GM21786 (cell line): ENCODE measurements at regions not wholly inside any gene's neighbourhood (a gene's known extent, or its start where the extent isn't known, plus 50 kb on each side); places are given as distances from the start of the nearest gene placed in this dataset.
"Not testable (repeated sequence)": the region's sequence is repeated elsewhere in the genome, so short reads cannot be mapped to it uniquely, and the experiment has no call there.

Experiments
- ATAC-seq: cut with Tn5 transposase; IDR thresholded peaks from one replicate; pipeline ENCODE4 v1.9.1; 2021; ENCODE audit not compliant: unreplicated experiment

DNA sequence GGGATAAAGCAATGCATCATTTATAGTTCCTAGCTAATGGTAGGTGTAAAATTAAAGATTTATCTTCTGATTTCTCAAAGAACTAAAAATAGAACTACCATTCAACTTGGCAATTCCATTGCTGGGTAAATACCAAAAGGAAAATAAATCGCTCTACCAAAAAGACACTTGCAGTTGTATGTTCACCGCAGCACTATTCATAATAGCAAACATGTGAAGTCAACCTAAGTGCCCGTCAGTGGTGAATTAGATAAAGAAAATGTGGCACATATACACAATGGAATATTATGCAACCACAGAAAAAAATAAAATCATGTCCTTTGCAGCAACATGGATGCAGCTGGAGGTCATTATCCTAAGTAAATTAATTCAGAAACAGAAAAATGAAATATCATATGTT is 192.8 kb upstream of the ADRA1D start:
- ATAC-seq: no peak

DNA sequence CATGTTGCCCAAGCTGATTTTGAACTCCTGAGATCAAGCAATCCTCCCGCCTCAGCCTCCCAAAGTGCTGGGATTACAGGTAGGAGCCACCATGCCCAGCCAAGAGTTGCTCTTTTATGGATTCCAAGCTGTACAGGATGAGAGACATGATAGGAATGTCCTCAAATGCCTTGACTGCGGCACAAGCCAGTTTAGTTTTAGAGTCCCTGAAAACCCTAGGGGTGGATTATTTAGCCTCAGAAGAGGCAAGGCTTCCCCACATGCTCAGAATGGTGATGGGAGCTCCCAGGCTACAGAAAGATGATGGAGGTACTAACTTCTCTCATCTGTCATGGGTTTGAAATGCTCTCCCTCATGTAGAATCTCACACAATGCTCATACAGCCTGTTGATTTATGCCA is 192.1 kb upstream of the ADRA1D start:
- no peak for ATAC-seq

DNA sequence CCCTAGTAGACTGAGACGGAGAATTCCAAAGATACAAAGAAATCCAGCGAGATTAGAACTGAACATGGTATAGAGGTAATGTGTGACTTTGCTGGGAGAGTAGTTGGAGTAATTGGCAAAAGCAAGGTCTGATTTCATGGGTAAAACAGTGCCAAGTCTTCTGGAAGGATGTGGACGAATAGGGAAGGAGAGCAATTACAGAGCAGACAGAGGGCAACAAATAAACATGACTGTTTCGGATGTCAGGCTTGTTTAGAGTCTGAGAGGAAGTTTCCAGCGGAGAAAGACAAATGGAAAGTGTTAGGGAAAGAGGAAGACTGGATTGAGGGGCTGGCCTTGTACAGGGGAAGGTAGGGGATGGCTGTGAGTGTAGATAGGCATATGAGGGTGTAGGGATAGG is 190.4 kb upstream of the ADRA1D start:
- ATAC-seq: no peak

DNA sequence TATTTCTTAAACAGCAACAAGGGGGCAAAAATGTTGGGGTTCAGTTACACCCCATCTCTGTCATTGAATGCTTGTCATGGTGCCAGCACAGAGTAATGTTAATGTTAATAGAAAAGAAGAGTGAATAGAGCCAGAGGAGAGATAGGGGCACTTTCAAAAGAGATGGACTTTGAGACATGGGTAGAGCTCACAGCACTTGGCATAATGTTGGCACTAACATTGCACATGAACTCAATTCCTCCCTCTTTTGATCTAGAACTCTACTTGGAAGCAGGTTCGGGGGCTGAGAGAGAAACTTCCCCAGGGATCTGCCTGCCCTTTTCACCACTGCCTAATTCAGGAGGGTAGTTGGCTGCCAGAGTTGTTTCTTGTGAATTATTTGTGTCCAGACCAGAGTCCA is 188.0 kb upstream of the ADRA1D start:
- ATAC-seq: no peak

DNA sequence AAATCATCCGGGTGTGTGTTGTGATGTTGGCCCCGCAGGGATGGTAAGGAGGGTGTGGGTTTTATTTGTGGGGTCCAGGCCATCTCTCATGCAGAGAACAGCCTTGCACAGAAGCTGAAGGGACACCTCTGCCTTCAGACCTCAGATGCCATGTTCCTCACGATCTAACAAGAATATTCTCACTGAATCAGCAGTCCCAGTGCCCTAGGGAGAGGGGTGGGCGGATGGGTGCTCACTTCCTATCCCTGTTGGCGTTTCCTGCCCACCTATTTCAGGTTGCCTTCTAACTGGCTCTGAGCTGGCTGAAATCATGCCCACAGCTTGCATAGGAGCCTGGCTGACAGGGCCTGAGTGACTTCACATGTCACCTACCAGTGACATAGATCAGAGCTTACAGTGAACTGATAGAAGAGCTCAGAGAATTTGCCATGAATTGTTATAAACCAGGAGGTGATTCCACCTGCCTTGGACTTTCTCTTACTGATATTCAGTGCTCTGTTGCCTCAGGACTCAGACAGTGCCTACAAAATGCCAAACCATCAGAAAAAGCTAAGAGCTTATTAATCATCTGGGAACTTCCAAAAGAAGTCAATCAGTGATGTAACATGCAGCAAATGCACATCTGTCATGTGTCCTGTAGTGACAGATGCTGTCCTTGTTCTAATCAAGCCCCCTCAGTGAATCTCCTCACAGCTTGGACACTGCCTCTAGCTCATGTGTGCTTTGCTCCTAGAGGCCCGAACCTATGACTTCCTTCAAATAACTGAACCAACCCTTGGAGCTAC is 186.8 kb upstream of the ADRA1D start:
- no peak for ATAC-seq

DNA sequence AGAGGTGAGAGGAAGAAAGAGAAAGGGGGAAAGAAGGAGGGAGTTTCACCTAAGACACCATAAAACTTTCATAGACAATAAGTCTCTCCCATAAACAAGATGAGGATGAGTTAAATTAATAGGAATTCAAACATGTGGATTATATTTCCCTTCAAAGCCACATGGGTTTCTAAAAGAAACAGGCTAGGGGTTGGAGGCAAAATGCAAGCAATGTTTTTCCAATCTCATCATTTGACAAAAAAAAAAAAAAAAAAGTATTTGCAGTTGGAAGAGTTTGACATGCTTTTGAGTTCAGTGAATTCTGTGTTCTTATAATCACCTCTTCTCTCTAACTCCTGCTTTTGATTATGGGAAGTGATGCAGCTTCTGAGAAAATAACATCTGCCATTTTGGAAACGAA is 186.1 kb upstream of the ADRA1D start:
- ATAC-seq: no peak

DNA sequence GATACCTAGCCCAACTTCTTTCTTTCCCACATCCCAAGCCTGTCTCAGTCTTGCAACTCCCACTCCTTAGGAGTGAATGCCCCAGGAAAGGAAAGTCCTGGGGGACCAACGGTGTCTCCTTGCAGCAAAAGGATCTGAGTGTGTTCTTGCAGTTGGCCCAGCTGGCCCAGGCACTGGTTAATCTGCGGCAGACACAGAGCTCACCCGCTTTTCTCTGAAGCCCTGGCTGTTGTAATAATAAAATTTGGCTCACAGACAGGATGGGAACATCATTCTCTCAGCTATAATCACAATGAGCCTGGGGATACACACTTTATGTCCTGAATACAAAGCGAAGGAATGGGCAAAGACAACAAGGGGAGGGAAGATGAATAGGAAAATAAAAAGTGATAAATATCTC is 185.6 kb upstream of the ADRA1D start:
- no peak for ATAC-seq

DNA sequence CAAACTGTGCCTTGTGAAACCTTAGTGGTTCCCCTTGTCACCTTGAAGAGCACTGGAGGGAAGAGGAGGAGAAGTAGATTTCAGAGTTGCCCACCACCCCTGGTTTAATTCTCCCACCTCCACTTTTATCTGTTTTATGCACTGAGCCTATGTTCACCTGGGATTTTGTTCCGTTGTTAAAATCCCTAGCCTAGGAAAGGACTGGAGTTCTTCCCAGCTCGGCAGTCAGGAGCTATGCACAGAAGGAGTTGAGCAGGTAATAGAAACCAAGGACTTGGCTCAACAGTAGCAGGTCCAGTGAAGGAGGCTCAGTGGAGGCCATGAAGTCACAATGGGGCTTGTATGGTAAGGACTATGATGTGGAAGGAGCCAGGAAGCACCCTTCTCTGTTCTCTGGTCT is 182.4 kb upstream of the ADRA1D start:
- ATAC-seq: no peak

DNA sequence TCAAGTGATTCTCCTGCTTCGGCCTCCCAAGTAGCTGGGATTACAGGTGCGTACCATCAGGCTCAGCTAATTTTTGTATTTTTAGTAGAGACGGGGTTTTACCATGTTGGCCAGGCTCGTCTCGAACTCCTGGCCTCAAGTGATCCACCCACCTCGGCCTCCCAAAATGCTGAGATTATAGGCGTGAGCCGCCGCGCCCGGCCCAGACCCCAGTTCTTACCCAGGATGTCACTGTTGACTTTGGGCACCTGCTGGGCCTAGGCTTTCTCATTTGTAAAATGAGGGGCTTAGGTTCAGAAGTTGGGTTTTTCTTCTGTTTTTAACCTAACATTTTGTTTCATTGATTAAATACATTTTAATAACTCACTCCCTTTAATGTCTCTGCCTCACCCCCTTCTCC is 181.7 kb upstream of the ADRA1D start:
- not testable (repeated sequence) for ATAC-seq

DNA sequence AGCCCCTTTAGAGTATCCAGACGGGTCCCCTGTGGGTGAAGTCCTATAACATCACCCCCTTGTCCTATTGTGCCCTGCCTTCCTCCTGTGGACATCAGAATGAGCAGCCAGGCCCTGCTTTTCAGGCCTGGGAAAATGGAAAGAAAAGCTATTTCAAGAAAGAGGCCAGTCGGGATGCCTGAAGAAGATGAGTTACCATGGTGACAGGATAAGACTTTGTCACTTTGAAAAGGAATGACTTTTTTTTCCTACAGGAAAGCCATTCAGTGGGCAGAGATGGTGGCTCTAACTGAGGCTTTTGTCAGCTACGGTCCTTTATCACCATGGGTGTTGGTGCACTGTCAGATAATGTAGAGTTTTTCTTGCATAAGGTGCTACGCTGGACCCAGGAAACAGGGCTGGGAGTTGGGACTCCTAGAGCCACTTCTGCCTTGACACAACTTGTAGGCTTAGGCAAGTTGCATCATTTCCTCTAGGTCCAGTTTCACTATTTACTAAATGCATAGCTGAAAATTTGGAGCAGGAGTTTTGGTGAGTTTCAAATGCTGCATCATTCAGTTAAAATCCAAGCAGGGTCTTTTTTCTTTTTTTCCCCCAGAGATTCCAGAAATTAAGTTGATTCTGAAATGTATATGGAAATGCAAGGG is 179.0 kb upstream of the ADRA1D start:
- no peak for ATAC-seq

DNA sequence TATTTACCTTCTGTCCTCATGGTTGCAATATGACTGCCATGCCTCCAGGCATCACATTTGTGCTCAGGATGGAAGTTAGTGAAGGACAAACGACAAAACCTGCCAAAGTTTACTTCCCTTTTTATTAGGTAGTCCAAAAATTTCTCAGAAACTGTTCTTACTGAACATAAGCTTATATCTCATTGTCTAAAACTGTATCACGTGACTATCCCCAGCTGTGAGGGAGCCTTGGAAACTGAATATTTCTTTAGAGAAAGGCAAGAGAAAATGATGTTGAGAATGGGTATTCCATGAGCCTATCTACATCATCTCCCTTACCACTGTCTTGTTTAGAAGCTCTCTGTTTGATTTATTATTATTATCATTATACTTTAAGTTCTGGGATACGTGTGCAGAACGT is 169.1 kb upstream of the ADRA1D start:
- no peak for ATAC-seq

DNA sequence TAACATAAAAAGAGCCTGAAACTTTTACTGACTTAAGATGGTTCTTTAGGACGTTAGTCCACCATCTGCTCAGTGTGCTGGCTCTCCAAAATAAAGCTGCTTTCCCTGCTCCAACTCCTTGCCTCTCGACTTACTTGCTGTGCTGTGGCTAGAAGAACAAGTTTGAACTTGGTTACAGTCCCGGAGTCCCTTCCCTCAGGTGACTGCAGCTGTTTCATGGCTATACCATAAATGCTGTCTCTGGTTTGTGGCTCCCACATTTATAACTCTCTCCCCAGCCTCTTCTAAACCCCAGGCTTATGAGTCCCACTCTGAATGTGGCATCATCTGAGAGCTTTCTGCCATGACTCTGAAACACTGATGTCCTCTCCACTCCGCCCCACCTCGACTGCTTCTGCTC is 166.2 kb upstream of the ADRA1D start:
- ATAC-seq: no peak

DNA sequence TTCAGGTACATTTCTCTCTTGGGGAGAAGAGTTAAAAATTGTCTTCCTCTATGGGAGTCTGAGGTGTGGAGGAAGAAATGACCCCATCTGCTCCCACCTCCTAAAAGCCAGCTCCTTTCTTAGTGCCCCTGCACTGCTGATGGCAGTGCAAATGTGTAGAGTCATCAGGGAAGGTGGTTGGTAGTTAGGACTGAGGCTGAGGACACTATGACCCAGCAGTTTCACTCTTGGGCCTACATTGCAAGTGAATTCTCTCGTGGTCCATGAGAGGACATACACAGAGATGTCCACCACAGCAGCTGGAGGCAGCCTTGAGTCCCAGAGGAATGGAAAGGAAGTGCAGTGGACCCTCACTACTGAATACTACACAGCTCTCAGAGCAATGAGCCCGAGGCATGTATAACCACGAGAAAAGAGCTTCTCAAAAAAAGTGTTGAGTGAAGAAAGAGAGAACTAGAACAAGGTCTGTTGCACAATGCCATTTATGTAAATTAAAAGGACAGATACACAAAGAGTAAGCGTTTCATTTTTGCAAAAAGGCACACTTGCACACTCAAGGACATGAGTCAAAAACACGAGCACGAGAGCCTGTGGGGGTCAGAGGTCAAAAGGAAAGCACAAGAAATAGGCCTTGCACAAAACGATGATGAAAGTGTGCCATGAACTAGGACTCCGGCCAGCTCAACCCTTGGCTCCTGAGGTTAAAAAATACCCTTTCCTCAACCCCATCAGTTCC is 164.4 kb upstream of the ADRA1D start:
- ATAC-seq: no peak

DNA sequence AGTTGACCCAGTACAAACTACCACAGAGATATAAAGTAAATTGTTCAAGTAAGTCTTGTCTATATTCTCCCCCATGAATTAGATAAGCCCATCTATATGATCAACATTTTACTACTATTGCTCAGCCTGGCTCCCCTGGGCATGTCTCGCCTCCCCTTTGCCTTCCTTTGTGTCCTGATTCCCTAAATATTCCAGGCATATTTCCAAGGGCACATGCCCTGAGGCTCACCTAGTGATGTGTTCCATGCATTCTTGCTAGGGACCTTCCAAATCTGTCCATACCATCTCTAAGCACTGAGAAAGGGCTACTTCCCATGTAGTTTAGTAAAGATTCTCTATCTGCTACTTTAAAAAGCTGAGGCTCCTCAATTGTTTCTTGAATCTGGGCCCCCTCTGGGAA is 163.1 kb upstream of the ADRA1D start:
- ATAC-seq: no peak

DNA sequence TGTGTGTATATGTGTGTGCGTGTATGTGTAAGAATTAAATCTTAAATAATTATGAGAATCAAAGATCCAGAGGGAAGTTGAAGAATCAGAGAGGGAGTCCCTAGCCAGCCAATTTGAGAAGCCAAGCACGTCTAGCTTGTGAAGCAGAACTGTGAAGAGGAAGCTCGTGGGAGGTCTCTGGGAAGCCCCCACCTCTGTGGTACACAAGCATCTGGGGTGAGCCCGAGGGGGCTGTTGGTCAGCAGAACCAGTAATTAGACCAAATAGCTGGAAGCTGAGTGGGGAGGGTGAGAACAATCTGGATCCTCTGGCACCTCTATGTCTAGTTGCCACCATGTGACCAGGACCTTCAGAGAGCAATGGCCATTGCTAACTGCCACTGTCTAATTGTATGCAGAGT is 162.7 kb upstream of the ADRA1D start:
- ATAC-seq: no peak

DNA sequence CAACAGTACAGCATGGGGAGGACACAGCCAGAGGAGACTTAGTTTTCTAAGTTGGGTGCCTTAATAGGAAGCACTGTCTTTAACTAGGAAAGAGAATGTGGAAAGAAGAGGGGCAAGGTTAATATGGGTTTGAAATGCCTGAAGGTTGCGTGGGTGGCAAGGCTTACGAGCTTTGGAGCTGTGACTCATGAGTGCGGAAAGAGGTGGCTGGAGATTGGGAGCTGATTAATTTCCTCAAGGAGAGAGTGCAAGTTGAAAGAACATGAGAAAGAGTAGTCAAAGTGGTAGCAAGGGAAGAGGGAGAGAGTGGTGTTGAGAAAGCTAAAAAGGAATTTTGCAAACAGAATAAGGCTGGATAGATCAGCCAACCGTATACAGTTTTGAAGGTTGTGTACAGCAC is 157.5 kb upstream of the ADRA1D start:
- no peak for ATAC-seq

DNA sequence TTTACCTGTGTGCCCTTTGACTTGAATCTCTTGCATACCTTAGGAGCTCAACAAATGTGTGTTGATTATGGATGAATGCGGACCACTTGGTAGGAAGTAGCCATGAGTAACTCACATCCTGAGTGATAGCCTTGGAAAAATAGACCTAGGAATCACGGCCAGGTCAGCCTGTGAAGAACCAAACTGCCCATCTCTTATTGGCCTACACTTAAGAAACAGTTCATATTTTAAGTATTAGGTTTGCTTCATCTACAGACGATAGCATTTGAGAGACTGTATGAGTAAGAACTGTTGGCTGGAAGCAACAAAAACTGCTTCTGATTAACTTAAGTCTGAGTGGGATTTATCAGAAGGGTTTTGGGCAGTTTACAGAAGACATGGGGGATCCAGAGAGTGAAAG is 152.5 kb upstream of the ADRA1D start:
- ATAC-seq: no peak

DNA sequence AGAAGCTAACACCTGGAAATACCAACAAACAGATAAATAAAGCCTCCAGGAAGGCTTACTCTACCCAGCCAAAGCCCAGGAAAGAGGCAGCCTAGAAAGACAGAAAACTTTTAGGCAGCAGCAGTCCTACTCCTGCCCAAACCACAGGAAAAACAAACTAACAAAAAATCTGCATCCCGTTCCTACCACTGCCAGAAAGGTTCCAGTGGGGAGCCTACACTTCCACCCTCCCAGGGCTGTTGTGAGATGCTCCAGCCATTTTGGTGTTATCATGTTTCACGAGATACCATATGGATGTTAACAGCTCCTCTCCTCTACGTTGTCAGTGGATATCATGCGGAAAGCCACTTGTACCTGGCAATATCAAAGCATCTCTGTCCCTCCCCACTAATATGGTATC is 135.9 kb upstream of the ADRA1D start:
- no peak for ATAC-seq

DNA sequence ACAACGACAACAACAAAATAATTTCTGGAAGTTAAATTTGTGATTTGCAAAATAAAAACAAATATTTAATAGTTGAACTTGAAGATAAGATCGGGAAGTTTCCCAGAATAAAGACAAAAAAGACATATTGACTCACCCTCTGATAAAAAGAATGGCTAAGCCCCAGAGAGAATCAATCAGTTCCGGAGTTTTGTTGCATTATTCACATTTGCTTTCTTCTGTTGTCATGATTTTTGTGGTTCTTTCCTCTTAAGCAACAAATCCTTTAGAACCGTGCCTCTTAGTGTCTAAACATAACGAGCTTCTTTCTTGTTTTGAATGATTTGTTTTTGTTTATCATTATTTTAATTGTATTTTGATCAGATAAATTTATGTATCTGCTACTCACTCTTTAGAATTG is 134.9 kb upstream of the ADRA1D start:
- no peak for ATAC-seq

DNA sequence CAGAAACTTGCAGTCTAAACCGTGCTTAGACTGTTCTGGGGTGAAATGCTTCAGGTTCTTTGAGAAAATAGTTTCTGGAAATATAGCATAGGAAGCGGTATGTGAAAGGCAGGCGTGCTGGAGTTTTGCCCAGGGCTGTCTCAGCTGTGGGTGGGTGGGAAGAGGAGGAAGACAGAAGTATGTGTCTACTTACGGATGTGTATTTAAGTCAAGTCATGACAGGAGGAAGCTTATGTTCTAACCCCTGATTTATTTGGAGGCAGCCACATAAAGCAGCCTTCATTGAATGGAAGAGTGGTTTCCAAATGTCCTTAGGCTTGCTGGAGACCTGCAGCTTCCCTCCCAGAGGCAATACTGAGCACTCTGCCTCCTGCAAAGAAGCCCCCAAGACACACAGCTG is 126.8 kb upstream of the ADRA1D start:
- ATAC-seq: no peak

DNA sequence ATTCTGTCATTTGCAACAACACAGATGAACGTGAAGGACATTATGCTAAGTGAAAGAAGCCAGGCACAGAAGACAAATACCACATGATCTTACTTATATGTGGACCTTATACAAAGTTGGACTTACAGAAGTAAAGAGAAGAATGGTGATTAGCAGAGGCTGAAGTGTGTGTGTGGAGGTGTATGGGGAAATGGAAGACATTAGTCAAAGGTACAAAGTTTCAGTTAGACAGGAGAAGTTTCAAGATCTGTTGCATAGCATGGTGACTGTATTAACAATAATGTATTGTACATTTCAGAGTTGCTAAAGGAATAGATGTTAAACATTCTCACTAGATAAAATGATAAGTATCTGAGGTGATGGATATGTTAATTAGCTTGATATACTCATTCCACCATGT is 124.4 kb upstream of the ADRA1D start:
- no peak for ATAC-seq

DNA sequence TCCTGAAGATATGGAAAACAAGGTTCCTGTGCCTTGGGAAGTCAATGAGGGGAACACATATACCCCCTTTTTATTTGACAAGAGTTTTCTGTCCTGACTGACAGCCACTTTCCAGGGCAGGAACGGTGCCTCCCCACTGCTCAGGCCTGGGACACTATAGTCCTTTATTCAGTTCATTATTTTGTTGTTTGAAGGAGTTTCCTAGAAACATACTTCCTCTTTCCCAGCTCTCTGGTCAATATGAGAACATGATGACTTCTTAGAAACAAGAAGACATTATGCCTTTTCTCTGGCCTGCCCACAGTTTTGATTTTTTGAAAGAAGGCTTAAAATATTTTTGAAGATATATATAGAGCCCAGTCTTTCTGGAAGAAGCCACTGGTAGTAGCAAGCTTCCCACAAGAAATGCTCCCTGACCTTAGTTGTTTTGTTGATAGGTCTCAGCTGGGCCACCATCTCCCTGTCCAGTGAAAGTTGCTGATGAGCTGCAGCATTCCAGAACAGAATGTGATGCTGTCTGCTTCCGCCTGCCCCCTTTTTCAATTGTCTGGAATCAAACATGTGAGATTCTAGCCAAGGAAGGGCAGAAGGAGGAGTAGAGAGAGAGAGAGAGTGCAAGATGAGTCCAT is 122.7 kb upstream of the ADRA1D start:
- no peak for ATAC-seq
